CD4-positive, alpha-beta T cell treated with Interleukin-21 for 1 hour (primary cell): ENCODE measurements at regions not wholly inside any gene's neighbourhood (a gene's known extent, or its start where the extent isn't known, plus 50 kb on each side); places are given as distances from the start of the nearest gene placed in this dataset.

Source experiments
- DNase-seq: peaks from one replicate; pipeline ENCODE4 v3.0.0-alpha.2; 2020

- DNase-seq, result no peak
Observed at GRCh38 chr2:64344999-64345576, 108.9 kb upstream of the LGALSL start.

GRCh38 chr2:64345998-64346397 lies 108.0 kb upstream of the LGALSL start:
- DNase-seq, result no peak

- no peak for DNase-seq
Observed at GRCh38 chr2:64348386-64349130, 105.4 kb upstream of the LGALSL start.

- no peak for DNase-seq
Observed at GRCh38 chr2:64349131-64349530, 104.8 kb upstream of the LGALSL start.

GRCh38 chr2:64350996-64351395 lies 103.0 kb upstream of the LGALSL start:
- DNase-seq, result no peak

GRCh38 chr2:64352292-64352691 lies 101.7 kb upstream of the LGALSL start:
- DNase-seq, result no peak

- no peak for DNase-seq
Observed at GRCh38 chr2:64354857-64355680, 98.9 kb upstream of the LGALSL start.

GRCh38 chr2:64356906-64357305 lies 97.1 kb upstream of the LGALSL start:
- no peak for DNase-seq

GRCh38 chr2:64359171-64359891 lies 94.6 kb upstream of the LGALSL start:
- DNase-seq, result no peak

- DNase-seq, result no peak
Observed at GRCh38 chr2:64359892-64360657, 93.9 kb upstream of the LGALSL start.

GRCh38 chr2:64361151-64361938 lies 92.6 kb upstream of the LGALSL start:
- no peak for DNase-seq

GRCh38 chr2:64362562-64363026 lies 91.4 kb upstream of the LGALSL start:
- DNase-seq, result no peak

- no peak for DNase-seq
Observed at GRCh38 chr2:64363140-64363539, 90.8 kb upstream of the LGALSL start.

- DNase-seq, result no peak
Observed at GRCh38 chr2:64363848-64364247, 90.1 kb upstream of the LGALSL start.

- no peak for DNase-seq
Observed at GRCh38 chr2:64367444-64368232, 86.3 kb upstream of the LGALSL start.

- no peak for DNase-seq
Observed at GRCh38 chr2:64369706-64370105, 84.3 kb upstream of the LGALSL start.

GRCh38 chr2:64371727-64372126 lies 82.2 kb upstream of the LGALSL start:
- no peak for DNase-seq

GRCh38 chr2:64374686-64375085 lies 79.3 kb upstream of the LGALSL start:
- no peak for DNase-seq

GRCh38 chr2:64376926-64377325 lies 77.0 kb upstream of the LGALSL start:
- DNase-seq, result no peak

- DNase-seq, result no peak
Observed at GRCh38 chr2:64379186-64379585, 74.8 kb upstream of the LGALSL start.
